ENCODE measurements at regions not wholly inside any gene's neighbourhood (a gene's known extent, or its start where the extent isn't known, plus 50 kb on each side); places are given as distances from the start of the nearest gene placed in this dataset.

- TF ChIP-seq ZBTB49 (CRISPR knock-in tag; IDR thresholded peaks at IDR 0.05; ENCODE audit: borderline replicate concordance), result no peak
- TF ChIP-seq CBFA2T3 (IDR thresholded peaks at IDR 0.05), result no peak
- TF ChIP-seq ZBTB43 (CRISPR knock-in tag; IDR thresholded peaks at IDR 0.05), result no peak
- no peak for TF ChIP-seq AFF4 (CRISPR knock-in tag; IDR thresholded peaks at IDR 0.05)
- TF ChIP-seq MGA (IDR thresholded peaks at IDR 0.05), result no peak
These were observed 251.9 kb downstream of the COL4A1 start (continued) for GRCh38 chr13:110055089-110055488.
